ENCODE measurements at regions not wholly inside any gene's neighbourhood (a gene's known extent, or its start where the extent isn't known, plus 50 kb on each side); places are given as distances from the start of the nearest gene placed in this dataset.

DNA sequence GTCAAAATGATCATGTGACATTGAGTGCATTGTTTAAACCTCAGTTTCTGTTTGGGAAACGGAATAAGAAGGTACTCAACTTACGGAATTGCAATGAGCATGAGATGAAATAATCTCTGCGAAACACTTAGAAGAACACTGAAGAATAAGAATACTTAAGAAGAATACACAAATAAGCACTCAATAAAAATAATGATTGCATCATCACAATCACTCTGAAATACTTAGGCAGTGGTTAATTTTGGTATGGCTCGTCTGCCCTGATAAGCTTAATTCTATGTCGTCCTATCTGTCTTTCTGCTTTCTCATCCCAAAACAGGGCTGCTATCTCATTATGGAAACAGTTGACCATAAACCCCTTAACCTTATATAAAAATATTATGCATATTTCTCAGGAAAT is 823.6 kb downstream of the DIAPH3 start:
- no peak for DNase-seq

DNA sequence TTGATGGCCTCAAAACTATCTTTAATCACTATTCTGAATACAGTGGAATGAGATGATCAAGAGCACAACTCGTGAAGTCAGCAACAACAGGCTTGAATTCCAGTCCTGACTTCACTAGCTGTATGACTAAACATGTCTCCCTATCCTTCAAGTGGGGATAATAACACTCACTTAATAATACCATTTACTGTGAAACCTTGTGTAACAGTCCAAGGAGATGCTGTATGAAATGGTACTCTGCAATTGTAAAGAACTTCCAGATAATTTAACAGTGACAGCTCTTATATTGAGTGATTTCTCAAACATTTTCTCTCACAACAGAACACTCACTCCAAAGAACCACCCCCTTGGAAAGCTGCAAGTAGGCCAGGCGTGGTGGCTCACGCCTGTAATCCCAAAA is 823.1 kb downstream of the DIAPH3 start:
- no peak for DNase-seq

DNA sequence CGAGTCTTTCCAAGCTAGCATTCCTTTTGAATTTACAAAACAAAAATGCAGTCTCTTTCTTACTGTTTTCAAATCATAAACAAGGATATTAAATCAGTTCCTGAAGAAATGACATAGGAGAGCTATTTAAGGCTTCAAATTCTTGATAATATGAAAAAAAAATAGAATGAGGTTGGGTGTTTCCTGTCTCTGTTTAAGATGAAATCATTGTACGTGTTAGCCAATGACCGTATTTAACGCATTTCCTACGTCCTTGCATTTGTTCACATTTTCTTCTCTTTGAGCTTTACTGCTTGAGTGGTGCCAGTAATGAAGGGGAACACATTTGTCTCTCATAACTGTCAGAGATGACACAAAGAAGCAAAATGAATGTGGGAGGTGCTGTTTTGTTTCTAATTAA is 821.3 kb downstream of the DIAPH3 start:
- no peak for DNase-seq

DNA sequence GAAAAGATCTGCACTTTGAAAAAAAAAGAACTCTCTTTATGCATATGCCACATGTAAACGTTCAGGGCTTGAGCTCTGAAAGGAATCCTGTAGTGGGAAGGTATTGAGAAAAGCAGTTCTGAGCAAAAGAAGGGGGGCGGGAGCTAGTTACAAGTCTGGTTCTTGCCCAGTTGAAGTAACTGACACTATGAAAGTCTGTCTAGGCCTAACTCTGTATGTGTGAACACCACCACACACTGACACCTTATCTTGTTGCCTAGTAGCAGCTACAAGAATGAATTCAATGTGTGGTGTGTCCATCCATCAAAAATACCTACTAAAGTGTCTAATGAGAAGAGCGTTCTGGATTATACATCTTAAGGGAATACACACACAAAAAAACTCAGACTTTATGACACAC is 820.6 kb downstream of the DIAPH3 start:
- DNase-seq, result no peak

DNA sequence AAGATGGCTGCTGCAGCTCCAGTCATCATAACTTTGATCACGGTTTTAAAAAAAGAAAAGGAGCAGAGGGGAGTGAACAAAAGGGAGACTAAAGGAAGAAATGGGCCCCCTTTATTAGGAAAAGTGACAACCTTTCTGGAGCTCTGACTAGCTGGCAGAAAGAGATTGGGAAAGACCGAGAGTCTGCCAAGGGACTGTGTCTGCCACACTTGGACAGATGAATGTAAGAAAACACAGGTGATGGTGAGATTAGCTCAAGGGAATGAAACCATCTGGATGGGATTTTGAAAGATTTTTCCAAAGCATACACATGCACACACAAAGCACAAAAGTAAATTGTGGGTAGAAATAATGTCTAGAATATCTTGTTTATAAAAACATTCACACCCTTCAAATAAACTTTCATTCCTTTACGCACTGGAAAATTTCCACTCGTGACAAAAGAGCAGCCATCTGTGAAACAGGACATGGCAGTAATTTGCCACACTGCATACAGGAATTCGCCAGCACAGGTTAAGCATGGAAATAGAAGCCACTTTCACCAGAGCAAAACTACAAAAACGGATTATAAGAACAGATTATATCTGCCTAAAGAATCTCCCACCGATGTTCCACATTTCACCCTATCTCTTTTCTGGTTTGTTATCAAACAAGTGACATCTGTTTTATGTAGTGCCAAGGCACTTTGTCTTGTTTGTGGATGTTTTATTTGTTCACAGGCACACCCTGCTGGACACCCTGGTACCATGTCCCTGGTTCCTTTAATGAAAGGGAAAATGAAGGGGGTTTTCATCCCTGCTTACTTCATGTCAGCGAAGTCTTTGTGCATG is 819.5 kb downstream of the DIAPH3 start:
- no peak for DNase-seq

DNA sequence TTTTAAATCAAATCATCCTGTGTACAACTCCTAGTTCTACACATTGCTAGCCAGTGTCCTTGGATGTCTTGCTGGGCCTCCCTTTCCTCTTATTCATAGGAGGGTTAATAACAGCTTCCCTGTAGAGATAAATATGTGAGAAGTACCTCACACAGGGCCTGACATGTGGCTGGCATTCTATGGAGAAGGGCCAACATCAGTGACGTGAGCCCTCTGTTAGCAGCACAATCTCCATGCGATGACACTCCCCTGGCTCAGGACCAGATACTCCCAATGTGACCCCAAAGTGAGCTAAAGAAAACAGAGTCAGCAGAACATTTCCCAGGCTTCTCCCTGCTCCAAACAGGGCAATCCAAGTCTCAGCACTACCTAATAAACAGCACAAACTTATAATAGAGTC is 818.4 kb downstream of the DIAPH3 start:
- DNase-seq, result no peak

DNA sequence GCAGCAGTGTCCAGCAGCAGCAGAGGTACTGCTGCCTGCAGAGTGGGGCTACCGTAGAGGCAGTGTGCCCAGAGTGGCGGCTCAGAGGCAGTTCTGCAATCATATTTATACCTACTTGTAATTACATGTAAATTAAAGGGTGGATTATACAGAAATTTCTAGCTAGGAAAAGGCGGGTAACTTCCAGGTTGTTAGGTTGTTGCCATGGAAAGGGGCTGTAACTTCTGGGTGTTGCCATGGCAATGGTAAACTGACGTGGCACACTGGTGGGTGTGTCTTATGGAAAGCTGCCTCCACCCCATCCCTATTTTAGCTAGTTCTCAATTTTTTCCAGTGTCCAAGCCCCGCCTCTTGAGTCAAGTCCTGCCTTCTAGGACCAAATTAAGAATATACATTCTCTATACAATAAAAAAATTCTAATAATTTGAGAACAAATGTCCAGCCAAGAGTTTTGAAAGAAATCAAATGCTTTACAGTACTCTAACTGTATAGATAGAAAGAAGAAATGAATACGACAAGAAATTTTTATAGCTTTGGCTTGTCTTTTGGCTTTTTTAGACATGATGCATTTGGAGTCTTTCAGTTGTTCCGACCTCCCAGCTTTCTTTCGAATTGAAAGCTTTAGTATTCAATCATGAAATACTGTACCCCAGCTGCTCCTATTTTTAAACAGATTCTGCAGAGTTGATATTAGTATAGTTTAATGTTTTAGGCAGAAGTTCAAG is 816.6 kb downstream of the DIAPH3 start:
- DNase-seq, result no peak

DNA sequence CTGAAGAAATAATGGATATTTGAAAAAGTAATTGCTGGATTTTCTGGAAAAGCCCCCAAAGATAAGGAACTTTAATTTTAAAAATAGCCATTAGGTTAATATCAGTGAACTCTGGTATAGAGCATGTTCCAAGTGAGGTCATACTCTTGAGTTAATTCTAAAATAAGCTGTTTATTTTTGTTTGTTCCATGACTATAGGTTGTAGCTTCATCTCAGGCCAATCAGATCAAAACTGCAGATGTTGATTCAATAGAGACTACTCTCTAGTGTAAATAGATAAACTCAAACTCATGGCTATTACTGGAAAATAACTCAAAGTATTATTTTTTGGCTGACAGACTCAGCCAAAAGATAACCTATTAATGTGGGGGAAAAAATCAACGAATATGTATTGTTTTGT is 815.1 kb downstream of the DIAPH3 start:
- DNase-seq, result no peak

DNA sequence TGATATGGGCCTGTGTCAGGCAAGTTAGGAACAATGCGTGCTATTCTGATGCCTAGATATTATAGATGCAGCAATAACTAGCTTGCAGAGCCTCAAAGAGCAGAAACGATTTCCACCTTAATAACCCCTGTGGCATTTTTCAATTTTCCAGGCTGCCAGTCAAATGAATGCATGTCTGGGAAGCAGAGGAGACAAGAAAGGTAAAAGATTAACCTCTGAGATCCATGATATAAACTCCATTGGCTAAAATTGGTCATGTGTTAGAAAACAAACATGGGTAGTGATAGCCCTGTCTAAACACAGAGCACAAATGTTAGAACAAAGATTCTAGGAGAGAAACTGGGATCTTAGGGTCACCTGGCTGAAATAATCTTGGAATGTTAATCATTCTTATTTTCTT is 811.1 kb downstream of the DIAPH3 start:
- no peak for DNase-seq

DNA sequence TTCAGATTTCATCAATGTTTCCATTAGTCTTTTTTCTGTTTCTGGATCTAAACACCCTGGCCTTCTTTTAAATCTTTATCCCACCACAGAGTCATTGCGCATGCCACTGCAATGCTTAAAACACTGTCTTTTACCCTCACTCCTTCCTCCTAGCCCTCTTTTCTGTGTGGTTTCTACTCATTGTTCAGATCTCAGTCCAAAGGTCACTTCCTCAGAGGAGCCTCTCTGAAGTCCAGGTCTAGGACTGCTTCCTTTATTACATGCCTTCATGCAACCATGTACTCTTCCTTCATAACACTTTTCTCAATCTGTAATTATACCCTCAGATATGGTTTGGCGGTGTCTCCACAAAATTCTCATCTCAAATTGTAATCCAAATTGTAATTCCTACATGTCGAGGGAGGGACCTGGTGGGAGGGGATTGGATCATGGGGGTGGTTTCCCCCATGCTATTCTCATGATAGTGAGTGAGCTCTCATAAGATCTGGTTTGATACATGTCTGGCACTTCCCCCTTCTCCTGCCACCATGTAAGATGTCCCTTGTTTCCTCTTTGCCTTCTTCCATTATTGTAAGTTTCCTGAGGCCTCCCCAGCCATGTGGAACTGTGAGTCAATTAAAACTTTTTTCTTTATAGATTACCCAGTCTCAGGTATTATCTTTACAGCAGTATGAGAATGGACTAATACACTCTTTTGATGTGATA is 808.9 kb downstream of the DIAPH3 start:
- no peak for DNase-seq

DNA sequence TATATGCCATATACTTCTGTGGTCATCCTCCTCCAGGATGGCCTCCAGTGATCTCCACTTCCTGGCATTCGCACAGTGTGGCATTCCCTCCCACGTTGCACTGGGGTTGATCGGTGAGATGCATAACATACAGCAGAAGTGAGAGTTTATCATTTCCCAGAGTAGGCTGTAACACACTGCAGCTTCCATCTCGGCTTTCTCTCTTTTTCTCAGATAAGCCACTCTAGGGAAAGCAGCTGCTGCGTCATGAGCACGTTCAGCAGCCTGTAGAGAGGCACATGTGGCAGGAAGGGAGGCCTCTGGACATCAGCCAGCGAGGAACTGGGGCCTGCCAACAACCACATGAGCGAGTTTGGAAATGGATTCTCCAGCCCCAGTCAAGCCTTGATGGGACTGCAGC is 807.1 kb downstream of the DIAPH3 start:
- DNase-seq, result peak; percentile 25

DNA sequence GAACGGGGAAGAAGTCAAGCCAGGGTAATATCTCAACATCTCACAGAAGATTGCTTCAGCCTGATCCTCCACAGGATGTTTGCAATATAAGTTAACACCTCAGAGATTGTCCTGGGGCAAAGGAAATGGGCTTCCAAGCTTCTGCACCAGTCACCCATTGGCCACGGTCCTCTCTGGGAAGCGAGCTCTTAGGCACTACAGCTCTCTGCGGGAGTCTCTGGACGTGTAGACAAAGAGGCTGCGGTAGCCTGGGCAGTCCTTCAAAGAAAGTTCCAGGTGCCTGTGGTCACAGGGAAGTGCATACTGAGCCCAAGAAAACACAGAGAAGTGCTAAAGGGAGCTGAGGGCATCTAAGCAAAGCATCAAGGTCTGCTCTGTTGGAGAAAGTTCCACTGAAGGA is 805.7 kb downstream of the DIAPH3 start:
- DNase-seq, result no peak

DNA sequence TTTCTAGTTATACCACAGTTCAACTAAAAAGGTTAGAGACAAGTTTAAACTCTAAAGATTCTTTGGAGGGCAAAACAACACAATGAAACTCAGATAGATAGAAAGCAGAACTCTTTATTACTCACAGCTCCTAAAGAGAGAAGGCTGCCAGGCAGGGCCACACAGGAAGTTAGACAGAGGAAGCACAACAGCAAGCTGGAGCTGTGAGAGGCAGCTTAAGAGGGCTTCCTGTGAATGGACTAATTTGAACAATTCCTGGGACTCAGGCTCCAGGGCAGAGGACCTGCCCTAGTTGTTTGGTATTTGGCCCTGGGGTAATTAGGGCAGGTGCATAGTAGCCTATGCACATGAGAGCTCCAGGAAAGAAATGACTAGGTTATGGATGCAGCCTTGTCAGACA is 803.6 kb downstream of the DIAPH3 start:
- no peak for DNase-seq

DNA sequence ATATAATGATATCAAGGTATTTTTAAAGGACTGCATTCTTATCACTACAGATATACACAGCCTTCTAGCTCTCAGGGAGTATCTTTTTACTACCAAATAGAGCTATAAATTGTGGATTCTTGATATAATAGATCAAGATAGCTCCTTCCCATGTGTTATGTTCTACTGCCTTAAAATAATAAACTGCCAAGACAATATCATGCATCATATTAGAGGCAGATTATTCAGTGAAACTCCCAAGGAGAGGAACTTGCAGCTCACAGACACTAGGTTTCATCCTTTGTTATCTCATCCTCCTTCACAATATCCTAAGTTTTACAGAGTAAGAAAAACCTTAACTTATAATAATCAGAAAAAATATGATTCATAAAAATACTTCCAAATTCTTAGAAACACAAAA is 802.8 kb downstream of the DIAPH3 start:
- no peak for DNase-seq

DNA sequence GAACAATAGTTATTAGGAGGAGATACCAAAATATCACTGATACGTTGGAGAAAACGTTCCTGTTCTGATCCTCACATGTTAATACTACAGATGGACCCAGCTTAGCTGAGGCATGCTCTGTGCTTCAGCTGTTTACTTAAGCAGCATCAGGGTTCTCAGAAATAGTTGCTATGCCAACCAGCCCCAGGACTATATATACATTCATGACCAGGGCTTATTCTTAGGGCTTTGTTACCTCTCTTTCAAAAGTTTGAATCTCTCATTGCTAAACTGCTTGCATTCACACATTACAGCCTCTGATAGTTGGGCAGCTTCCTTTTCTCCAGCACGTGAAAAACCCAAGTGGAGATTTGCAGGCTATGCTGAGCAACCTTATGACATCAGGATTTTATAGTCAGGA is 800.4 kb downstream of the DIAPH3 start:
- DNase-seq, result no peak

DNA sequence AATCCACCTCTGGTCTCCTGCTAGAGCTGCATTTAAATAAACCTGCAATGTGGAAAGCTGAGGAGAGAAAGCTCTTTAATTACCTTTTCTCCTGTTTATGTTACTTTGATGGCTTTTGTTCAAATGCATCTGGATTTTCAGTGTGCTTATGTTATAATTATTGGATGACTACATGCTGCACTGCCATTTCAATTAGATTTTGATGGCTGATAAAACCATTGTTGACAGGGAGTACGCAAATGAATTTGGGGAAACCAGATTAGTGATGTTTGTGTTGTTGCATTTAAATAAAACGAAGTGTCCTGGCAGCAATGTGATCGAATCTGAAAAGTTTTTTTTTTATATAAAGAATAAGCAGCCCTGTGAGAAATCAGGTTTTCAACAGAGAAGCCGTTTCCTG is 799.8 kb downstream of the DIAPH3 start:
- DNase-seq, result no peak

DNA sequence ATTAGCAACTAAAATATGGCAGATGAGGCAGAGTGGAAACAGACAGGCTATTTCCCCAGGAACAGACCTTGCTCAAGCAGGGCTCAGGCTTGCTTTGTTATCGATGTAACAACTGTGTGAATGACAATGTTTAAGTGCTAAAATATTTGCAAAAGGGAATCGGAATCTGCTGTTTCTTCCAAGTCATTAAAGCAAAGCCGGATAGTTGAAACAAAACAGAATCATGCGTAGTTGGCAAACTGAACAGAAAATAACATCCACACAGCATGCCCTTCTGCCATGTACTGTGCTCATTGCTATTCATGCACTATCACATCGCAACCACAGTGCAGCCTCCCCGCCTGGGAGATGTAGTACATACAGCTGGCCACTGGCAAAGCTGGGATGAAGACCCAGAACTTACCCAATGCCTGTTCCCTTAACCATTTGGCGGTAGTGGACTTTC is 799.1 kb downstream of the DIAPH3 start:
- no peak for DNase-seq

DNA sequence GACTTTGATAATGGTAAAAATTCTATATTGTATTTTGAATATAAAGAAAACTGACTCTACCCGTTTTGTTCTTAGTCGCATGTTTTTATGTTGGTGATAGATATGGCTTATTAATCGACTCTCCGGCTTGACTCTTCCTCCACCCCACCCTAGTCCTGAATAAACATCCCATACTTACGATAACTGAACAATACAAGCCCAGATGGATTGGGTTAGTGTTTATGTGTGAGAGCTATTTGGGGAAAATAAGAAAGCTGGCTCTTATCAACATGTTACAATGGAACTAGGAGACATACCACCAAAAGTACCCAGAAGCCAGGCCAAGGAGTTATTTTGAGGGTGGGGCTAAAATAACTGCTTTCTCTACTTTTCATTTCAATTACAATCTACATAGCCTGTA is 796.3 kb downstream of the DIAPH3 start:
- no peak for DNase-seq

DNA sequence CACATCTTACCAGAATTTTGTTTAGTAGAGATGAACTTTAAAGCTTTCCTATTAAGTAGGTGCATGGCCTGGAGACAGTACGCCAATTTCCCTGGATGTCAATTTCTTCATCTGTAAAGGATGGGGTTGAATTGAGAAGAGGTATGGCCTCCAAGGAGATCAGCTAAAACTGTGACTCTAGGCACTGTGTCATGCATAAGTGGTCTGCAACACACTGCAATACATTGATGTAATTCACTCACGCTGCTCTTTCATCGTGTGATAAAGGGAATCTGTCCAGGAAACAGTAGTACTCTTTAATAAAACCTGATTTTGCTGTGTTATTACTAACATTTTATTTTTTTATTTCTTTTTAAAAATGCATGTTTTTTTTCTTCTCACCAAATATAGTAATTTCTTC is 795.8 kb downstream of the DIAPH3 start:
- no peak for DNase-seq

DNA sequence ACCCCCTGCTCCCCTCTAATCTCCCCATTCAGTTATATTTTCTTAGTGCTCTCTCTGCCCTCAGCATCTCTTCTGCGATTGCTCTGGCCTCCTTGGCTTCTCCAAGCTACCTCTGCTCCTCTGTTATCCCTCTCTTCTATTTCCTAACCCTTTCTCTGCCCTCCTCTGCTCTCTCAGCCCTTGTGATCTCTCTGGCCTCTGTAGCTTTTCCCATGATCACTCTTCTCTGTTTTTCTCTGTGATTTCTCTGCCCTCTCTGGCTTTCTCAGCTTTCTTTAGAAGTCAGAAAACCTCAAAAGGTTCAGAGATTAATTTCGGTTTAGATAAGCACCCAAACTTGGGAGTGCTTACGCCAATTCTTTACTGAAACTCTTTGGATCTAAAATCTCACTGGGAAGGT is 795.0 kb downstream of the DIAPH3 start:
- no peak for DNase-seq

DNA sequence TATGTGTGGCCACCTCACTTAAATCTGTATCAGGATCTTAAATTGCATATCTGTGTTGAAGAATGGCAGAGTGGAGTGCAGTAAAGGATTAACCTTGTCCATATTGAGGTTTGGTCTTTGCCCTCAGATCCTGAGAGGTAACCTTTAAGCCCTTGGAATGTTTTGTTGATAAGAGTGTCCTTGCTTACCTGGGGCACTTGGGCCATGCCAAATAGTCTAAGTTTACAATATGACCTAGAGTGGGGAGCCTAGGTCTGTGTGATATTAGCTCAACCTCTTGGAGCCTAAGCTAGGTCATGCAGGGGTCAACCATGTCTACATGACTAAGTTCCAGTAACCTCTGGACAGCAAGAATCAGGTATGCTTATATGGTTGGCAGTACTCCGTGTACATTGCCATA is 792.5 kb downstream of the DIAPH3 start:
- no peak for DNase-seq

DNA sequence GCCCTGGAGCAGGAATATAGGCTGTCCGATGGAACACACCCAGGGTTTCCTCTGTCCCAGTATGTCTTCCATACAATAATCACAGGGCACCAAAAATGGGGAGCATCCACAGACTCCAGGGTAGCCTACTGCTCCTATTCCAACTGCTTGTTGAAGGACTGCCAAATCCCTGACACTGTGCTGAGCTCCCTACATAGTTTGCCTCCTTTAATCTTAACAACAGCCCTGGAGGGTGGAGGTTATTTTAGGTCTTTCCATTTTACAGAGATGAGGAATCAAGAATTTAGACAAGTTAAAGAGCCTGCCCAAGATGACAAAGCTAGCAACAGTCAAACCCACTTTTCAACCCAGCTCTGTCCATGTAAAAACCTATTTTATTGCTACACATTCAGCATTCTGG is 790.4 kb downstream of the DIAPH3 start:
- DNase-seq, result no peak

DNA sequence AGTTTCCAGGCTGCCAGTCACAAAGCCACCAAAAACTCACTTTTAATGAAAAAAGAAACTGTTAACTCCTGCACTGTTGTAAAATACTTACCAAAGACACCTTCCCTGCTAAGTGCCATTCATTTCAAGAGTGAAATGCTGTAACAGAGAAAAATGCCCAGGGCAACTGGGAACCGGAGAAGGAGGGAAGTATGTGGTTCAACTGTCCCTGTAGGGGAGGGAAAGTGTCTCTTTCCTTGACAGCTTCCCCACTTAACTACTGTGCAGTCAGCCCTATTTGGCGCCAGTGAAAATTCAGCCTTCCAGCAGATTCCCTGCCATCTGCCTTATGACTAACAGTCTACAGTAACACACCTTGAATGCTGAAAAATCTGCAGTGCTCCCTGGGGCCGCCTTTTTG is 789.0 kb downstream of the DIAPH3 start:
- no peak for DNase-seq

DNA sequence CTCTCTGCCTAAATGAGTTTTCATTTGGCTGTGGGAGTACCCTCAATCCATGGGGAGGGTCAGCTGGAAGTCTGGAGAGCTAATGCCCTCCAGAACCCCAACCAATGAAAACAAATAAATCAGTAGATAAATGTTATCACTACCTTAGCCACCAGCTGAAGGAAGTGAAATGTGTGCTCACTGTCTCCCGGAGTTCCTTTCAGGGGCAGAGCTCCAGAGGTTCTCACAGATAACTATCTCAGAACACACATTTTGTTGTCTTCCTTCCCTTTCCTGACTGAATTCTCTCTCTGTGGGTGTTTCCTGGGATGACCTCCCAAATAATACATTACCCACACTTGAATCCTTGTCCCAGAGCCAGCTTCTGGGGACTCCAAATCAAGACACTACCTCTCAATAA is 779.6 kb downstream of the DIAPH3 start:
- no peak for DNase-seq
